Esophagus squamous epithelium (tissue), 5 donors: ENCODE measurements at regions not wholly inside any gene's neighbourhood (a gene's known extent, or its start where the extent isn't known, plus 50 kb on each side); places are given as distances from the start of the nearest gene placed in this dataset.

Experiments used
- DNase-seq: peaks from one replicate; lab custom pipeline; 2025; lab: John Stamatoyannopoulos, UW
- H3K27ac ChIP-seq, 4 donors: fragments of 200-600 bp; sonication (generic); one replicate each; pipeline ENCODE4 v1.5.1; 2016 to 2019; ENCODE audit warnings: mild to moderate bottlenecking in 1 of 4
- H3K27me3 ChIP-seq, 4 donors: fragments of 200-600 bp; sonication (generic); 1 replicate in 3 of 4; 2 replicates in 1 of 4; pipeline versions ENCODE4 v1.5.1 to v1.6.0; 2017 to 2021; ENCODE audit warnings: antibody characterized with exemption in 1 of 4
- H3K36me3 ChIP-seq, 3 donors: fragments of 200-600 bp; sonication (generic); one replicate each; pipeline ENCODE4 v1.5.1; 2016 to 2019
- H3K4me1 ChIP-seq, 3 donors: fragments of 200-600 bp; sonication (generic); one replicate each; pipeline ENCODE4 v1.5.1; 2017 to 2019
- H3K4me3 ChIP-seq, 4 donors: fragments of 200-600 bp; sonication (generic); 1 replicate in 3 of 4; 2 replicates in 1 of 4; pipeline ENCODE4 v1.5.1; 2016 to 2019; ENCODE audit warnings: mild to moderate bottlenecking in 2 of 4, moderate library complexity in 1 of 4
- H3K9me3 ChIP-seq, 3 donors: fragments of 200-600 bp; sonication (generic); one replicate each; pipeline ENCODE4 v1.5.1; 2016 to 2019
- CTCF ChIP-seq, 6 experiments: fragments of 450-650 bp in 4 of 6; fragments of 200-600 bp in 2 of 6; sonication (generic) in 2 of 6; IDR thresholded peaks; one replicate each; pipeline ENCODE4 v1.5.1; 2016 to 2019; ENCODE audit warnings: antibody characterized with exemption in 6 of 6, mild to moderate bottlenecking in 4 of 6, moderate library complexity in 4 of 6
- POLR2A ChIP-seq, 4 donors: fragments of 450-650 bp; IDR thresholded peaks; one replicate each; pipeline ENCODE4 v1.6.1; 2017; ENCODE audit warnings: antibody characterized with exemption in 4 of 4, mild to moderate bottlenecking in 4 of 4, moderate library complexity in 3 of 4
- WGBS, 2 donors: methylation state at CpG; one replicate each; pipeline ENCODE4 v1.1.5; 2018; 5-methylcytosine and 5-hydroxymethylcytosine counted together
- intact Hi-C: fragments of 100-400 bp; cut with DNase I; formaldehyde crosslinking; loops from one replicate; pipeline ENCODE4 v1.15.0; 2022
- donor health status: DM: yes; HTN: yes; CAD: no.

DNA sequence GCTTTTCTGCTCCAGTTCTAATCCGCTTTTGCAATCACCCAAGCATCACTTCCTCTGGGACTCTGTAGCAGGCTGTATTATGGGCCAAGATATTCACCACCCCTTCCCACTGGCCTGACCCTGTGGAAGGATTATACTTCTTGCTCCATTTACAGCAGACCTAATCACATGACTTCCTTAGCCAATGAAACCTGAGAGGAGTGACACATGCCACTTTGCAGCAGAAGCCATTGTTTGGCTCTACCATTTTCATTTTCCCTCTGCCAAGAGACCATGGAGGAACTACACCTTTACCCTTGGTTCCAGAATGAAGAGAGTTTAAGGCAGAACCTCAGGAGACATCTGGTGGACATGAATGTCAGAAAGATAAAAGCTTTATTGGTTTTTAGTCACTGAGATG lies 134.9 kb upstream of the HSD17B12 start:
- H3K27me3 ChIP-seq = peaks cover 0 to 58% (median 4%) of the 10 kb centered on the region in 4 donors
- WGBS, 2 donors = 85 to 92% methylated on average over 1 of the region's 1 CpG
- no peak overlapping the region for H3K4me3 ChIP-seq
- DNase-seq = no peak
- TF ChIP-seq POLR2A (IDR thresholded peaks at IDR 0.05) (no peak), CTCF (IDR thresholded peaks at IDR 0.05) (no peak)
- peaks cover 0 to 13% (median 0%) of the 10 kb centered on the region in 3 donors for H3K4me1 ChIP-seq
- intact Hi-C loops = no loop called here
- H3K27ac ChIP-seq = no peak overlapping the region
- no peaks in the 10 kb centered on the region for H3K9me3 ChIP-seq
- no peaks in the 10 kb centered on the region for H3K36me3 ChIP-seq

GRCh38 chr11:43546561-43547429 lies 133.7 kb upstream of the HSD17B12 start:
- 47 to 52% methylated on average over 8 to 13 of the region's 27 CpGs for WGBS, 2 donors
- no peak for TF ChIP-seq POLR2A (IDR thresholded peaks at IDR 0.05)
- no peak for TF ChIP-seq CTCF (IDR thresholded peaks at IDR 0.05)
- H3K4me3 ChIP-seq = peak overlapping the region in 3 of 4 donors; percentile 27 to 58 (median 30)

GRCh38 chr11:43547430-43547831 lies 133.1 kb upstream of the HSD17B12 start:
- WGBS, 2 donors = 13% methylated on average over 6 of the region's 33 CpGs; no CpG with 5 or more reads in 1 of the 2 donors
- peak overlapping the region in 3 of 4 donors; percentile 27 to 58 (median 30) for H3K4me3 ChIP-seq
- DNase-seq = no peak

More at GRCh38 chr11:43546561-43547429, 133.7 kb upstream of the HSD17B12 start:
- Histone ChIP-seq H3K27me3 (peaks cover 0 to 69% (median 4%) of the 10 kb centered on the region in 4 donors), H3K4me1 (peaks cover 0 to 13% (median 0%) of the 10 kb centered on the region in 3 donors), H3K36me3 (no peaks in the 10 kb centered on the region), H3K9me3 (no peaks in the 10 kb centered on the region), H3K27ac (no peak overlapping the region)
- intact Hi-C loops = no loop called here
- no peak for DNase-seq

DNA sequence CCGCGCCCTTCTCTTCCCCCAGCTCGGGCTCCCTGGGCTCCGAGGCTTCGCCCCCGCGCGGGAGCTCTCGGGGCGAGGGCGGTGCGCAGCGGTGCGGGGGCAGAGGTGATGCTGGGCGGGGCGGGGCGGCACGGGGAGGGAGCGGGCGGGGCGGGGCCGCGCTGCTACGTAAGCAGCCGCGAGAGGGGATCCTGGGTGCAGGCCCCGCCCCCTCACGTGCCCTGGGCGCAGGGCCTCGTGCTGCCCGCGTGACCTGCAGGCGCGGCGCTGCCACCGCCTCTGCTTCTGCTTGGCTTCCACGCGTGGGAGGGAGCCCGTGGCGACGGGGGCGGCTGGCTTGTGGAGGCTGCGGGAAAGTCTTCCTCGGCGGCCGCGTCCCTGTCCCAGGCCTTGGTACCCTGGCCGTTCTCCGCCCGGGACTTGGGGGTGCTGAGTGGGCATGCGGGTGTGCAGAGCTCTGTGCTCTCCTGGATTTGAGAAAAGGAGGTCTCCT lies 132.6 kb upstream of the HSD17B12 start:
- H3K9me3 ChIP-seq = no peaks in the 10 kb centered on the region
- H3K4me3 ChIP-seq = peak overlapping the region in 3 of 4 donors; percentile 27 to 58 (median 30)
- H3K36me3 ChIP-seq = no peaks in the 10 kb centered on the region
- peaks cover 0 to 78% (median 4%) of the 10 kb centered on the region in 4 donors for H3K27me3 ChIP-seq
- intact Hi-C loops = no loop called here
- TF ChIP-seq POLR2A (IDR thresholded peaks at IDR 0.05) (no peak), CTCF (IDR thresholded peaks at IDR 0.05) (no peak)
- H3K27ac ChIP-seq = no peak overlapping the region
- peaks cover 0 to 13% (median 0%) of the 10 kb centered on the region in 3 donors for H3K4me1 ChIP-seq
- WGBS, 2 donors = no CpG with 5 or more reads among the region's 51 CpGs
- no peak for DNase-seq

More at GRCh38 chr11:43547430-43547831, 133.1 kb upstream of the HSD17B12 start:
- intact Hi-C loops = no loop called here
- Histone ChIP-seq H3K36me3 (no peaks in the 10 kb centered on the region), H3K4me1 (peaks cover 0 to 13% (median 0%) of the 10 kb centered on the region in 3 donors), H3K27ac (no peak overlapping the region), H3K27me3 (peaks cover 0 to 73% (median 4%) of the 10 kb centered on the region in 4 donors), H3K9me3 (no peaks in the 10 kb centered on the region)
- no peak for TF ChIP-seq CTCF (IDR thresholded peaks at IDR 0.05)
- TF ChIP-seq POLR2A (IDR thresholded peaks at IDR 0.05) = no peak

GRCh38 chr11:43548916-43549315 lies 131.6 kb upstream of the HSD17B12 start:
- Histone ChIP-seq H3K27me3 (peaks cover 0 to 86% (median 4%) of the 10 kb centered on the region in 4 donors), H3K9me3 (no peaks in the 10 kb centered on the region), H3K4me1 (peaks cover 0 to 13% (median 0%) of the 10 kb centered on the region in 3 donors), H3K4me3 (no peak overlapping the region), H3K27ac (no peak overlapping the region), H3K36me3 (no peaks in the 10 kb centered on the region)
- intact Hi-C loops = no loop called here
- no peak for DNase-seq
- TF ChIP-seq CTCF (IDR thresholded peaks at IDR 0.05) (no peak), POLR2A (IDR thresholded peaks at IDR 0.05) (no peak)
- 56 to 70% methylated on average over 4 of the region's 4 CpGs for WGBS, 2 donors
